Limb (tissue), 2 donors: ENCODE measurements at regions not wholly inside any gene's neighbourhood (a gene's known extent, or its start where the extent isn't known, plus 50 kb on each side); places are given as distances from the start of the nearest gene placed in this dataset.
"Not testable (repeated sequence)": the region's sequence is repeated elsewhere in the genome, so short reads cannot be mapped to it uniquely, and the experiment has no call there.

Experiments
- DNase-seq, 2 donors: peaks; one replicate each; pipeline ENCODE4 v3.0.0-alpha.2; 2016; ENCODE audit errors: extremely low spot score in 2 of 2

- DNase-seq, result no peak
These were observed 74.1 kb downstream of the SLC35B3 start for GRCh38 chr6:8361259-8361658.

- no peak for DNase-seq
These were observed 82.4 kb downstream of the SLC35B3 start for GRCh38 chr6:8352966-8353340.

- no peak for DNase-seq
These were observed 82.9 kb downstream of the SLC35B3 start for GRCh38 chr6:8352335-8352965.

DNA sequence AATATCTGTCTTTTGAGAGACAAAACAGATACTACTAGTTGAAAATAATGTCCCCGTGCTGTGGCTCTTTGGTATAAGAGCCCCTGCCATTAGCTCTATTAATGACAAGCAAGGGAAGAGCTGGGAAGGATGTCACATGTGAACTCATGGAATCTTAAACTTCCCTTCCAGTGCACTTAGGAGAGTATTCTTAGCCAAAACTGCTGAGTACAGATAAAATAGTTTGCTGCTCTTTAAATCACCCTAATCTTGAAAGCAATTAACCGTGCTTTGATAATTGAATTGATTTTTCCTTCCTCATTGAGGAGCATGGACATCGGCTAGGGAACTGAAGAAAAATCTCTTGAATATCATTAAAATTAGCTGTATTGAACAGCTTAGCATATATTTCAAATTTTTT lies 91.7 kb downstream of the SLC35B3 start:
- DNase-seq, result no peak

DNA sequence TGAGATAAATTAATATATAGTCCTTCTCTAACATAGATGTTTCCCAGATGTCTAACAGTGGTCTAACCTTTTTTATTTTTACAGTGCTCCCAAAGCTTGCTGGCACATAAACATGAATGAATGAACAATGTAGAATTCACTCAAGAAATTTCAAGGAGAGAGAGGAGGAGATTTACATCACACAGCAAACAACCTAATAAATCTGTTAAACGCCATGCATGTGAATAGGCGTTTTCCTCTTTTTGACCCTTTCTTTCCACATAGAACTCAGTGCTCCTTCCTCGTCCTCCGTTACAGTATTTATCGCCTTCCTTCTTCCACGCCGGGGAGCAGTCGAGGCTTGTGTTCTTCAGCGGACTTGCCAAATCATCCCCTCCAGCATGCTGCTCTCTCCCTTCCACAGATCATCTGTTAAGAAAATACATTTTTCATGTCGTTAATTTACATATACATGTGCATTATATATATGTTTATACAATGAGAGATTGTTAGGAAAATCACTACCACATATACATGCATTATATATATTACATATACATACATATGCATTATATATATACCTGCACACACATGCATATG lies 93.0 kb downstream of the SLC35B3 start:
- no peak for DNase-seq

DNA sequence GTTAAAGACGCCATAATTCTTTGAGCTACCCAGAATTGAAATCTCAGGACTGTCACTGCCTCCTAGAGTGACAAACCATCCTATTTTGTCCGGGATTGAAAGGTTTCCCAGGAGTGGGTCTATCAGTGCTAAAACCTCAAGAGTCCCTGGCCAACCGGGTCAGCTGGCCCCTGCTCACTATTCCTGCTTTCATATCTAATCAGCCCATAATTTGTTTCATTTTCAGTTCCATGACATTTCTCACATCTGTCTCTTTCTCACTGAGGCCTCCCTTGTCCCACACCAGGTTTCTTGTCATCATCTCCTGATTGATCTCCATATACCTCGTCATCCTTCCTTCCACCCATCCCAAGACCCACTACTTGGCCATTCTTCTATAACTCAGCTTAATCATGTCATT lies 98.2 kb downstream of the SLC35B3 start:
- DNase-seq, result no peak

- no peak for DNase-seq
These were observed 98.8 kb downstream of the SLC35B3 start for GRCh38 chr6:8336406-8337057.

- no peak for DNase-seq
These were observed 99.4 kb downstream of the SLC35B3 start for GRCh38 chr6:8335896-8336295.

DNA sequence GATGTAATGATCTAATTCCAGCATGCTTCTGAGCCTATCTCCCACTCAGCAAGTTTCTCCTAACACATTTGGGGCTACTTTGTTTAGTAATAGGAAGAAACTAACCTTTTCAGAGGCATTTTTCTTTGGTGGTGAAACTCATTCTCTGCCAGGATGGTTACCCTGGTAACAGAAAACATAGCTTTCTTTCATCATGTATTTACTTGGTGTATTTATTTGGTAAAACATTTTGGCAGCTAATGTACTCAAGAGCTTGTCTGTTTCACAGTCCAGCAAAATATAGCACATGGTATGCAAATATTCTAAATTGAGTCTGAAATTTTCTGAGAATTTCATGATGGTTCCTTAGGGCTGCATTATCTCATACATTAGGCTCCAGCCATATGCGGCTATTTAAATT lies 100.0 kb downstream of the SLC35B3 start:
- DNase-seq, result no peak

GRCh38 chr6:8334113-8334512 lies 101.2 kb downstream of the SLC35B3 start:
- no peak for DNase-seq

GRCh38 chr6:8329562-8329961 lies 105.8 kb downstream of the SLC35B3 start:
- DNase-seq, result no peak

GRCh38 chr6:8325743-8326142 lies 109.6 kb downstream of the SLC35B3 start:
- no peak for DNase-seq

- DNase-seq, result no peak
These were observed 112.7 kb downstream of the SLC35B3 start for GRCh38 chr6:8322659-8323058.

DNA sequence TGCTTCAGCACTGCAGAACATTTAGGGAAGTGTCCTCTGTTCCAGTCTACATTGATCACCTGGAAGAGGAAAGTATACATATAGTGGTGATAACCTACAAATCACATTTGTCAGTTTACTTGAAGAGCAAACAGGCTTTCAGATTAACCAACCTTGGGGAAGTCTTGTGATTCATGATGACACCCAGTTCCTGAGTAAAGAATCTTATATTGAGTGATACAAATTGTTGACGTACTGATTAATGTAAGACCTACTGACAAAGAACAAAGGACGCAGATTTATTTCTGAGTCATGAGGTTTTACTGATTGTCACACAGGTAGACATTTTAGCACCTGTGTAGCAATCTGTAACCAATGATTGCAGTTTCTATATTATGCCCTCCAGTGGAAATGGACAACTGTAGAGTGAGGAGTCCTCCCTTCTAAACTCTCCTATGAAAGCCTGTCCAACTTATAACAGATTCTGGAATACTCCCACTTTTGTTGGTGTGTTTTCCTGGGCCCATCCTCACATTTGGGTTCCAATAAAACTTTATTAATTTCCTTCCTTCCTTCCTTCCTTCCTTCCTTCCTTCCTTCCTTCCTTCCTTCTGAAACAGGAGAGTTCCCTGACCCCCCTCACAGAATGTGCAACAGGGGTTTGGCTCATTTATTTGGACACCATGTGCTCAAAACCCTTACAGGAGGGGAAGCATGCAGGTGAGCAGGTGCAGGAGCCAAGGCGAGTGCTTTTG lies 113.5 kb downstream of the SLC35B3 start:
- no peak for DNase-seq

GRCh38 chr6:8315154-8315553 lies 120.2 kb downstream of the SLC35B3 start:
- no peak for DNase-seq

DNA sequence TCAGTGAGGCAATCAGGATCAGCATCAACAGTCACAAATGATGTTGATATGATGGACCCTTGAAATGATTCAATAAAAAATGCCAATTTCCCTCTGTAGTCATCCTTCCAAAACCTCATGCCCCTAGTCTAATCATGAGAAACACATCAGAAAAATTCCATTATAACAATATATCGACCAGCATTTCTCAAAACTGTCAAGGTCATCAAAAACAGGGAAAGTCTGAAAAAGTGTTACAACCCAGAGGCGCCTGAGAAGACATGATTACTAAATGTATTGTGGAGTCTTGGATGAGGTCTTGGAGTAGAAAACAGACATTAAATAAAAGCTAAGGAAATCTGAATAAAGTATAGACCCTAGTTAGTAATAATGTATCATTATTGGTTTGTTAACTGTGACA lies 133.8 kb downstream of the SLC35B3 start:
- DNase-seq, result no peak

DNA sequence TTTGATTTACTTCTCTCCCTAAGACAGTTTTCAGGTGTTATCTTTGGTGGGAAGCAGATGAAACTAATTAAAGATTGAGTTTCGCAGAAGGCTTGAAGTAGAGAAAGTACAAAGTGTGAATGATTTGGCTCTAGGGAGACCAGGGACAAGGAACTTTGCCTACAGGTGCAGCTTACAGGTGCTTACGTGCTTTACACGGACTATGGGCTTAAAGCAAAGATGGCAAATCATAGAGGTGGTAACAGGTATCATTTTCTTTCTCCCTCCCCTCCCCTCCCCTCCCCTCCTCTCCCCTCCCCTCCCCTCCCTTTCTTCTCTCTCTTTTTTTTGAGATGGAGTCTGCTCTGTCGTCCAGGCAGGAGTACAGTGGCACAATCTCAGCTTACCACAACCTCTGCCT lies 136.3 kb downstream of the SLC35B3 start:
- no peak for DNase-seq

- not testable (repeated sequence) for DNase-seq
These were observed 152.4 kb downstream of the SLC35B3 start for GRCh38 chr6:8282946-8283345.

DNA sequence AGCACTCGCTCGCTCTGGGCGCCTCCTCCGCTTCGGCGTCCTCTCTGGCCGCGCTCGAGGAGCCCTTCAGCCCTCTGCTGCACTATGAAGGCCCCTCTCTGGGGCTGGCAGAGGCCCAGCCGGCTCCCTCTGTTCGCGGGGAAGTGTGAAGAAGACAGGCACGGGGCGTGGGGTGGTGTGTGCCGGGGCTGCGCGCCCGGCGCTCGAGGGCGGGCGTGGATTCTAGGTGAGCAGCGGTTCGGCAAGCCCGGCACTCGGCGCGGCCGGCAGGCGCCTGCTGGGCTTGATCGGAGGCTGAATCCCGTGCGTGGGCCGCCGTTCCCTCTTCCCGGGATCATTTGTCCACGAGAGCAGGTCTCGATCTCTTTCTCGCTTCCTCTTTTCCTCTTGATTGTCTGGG lies 153.0 kb downstream of the SLC35B3 start:
- DNase-seq, result no peak

- no peak for DNase-seq
These were observed 156.1 kb downstream of the SLC35B3 start for GRCh38 chr6:8279041-8279805.

GRCh38 chr6:8278562-8278961 lies 156.8 kb downstream of the SLC35B3 start:
- DNase-seq, result no peak

- no peak for DNase-seq
These were observed 157.6 kb downstream of the SLC35B3 start for GRCh38 chr6:8277769-8278168.
